ENCODE measurements at regions not wholly inside any gene's neighbourhood (a gene's known extent, or its start where the extent isn't known, plus 50 kb on each side); places are given as distances from the start of the nearest gene placed in this dataset.

GRCh38 chr7:34330308-34330707, 327.7 kb upstream of the NPSR1 start:
- TF ChIP-seq, protein P1, sequence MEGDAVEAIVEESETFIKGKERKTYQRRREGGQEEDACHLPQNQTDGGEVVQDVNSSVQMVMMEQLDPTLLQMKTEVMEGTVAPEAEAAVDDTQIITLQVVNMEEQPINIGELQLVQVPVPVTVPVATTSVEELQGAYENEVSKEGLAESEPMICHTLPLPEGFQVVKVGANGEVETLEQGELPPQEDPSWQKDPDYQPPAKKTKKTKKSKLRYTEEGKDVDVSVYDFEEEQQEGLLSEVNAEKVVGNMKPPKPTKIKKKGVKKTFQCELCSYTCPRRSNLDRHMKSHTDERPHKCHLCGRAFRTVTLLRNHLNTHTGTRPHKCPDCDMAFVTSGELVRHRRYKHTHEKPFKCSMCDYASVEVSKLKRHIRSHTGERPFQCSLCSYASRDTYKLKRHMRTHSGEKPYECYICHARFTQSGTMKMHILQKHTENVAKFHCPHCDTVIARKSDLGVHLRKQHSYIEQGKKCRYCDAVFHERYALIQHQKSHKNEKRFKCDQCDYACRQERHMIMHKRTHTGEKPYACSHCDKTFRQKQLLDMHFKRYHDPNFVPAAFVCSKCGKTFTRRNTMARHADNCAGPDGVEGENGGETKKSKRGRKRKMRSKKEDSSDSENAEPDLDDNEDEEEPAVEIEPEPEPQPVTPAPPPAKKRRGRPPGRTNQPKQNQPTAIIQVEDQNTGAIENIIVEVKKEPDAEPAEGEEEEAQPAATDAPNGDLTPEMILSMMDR (IDR thresholded peaks at IDR 0.05; ENCODE audit: borderline replicate concordance, control extremely low read depth, extremely low read depth, insufficient read depth, missing control alignments), result no peak
- no peak for DNase-seq (ENCODE audit: low spot score)
- in situ Hi-C loops (cut with MboI; ENCODE audit: low sequenced_read_pairs, unreplicated experiment), result no loop called here

- in situ Hi-C loops (cut with MboI; ENCODE audit: low sequenced_read_pairs, unreplicated experiment), result no loop called here
- DNase-seq (ENCODE audit: low spot score), result no peak
Observed at GRCh38 chr7:34331102-34331501, 326.9 kb upstream of the NPSR1 start.

GRCh38 chr7:34332006-34332405, 326.0 kb upstream of the NPSR1 start:
- TF ChIP-seq, protein P1 (IDR thresholded peaks at IDR 0.05; ENCODE audit: borderline replicate concordance, control extremely low read depth, extremely low read depth, insufficient read depth, missing control alignments), result no peak
- in situ Hi-C loops (cut with MboI; ENCODE audit: low sequenced_read_pairs, unreplicated experiment), result no loop called here
- DNase-seq (ENCODE audit: low spot score), result no peak

More at GRCh38 chr7:34331102-34331501, 326.9 kb upstream of the NPSR1 start:
- TF ChIP-seq, protein P1 (IDR thresholded peaks at IDR 0.05; ENCODE audit: borderline replicate concordance, control extremely low read depth, extremely low read depth, insufficient read depth, missing control alignments), result no peak

DNA sequence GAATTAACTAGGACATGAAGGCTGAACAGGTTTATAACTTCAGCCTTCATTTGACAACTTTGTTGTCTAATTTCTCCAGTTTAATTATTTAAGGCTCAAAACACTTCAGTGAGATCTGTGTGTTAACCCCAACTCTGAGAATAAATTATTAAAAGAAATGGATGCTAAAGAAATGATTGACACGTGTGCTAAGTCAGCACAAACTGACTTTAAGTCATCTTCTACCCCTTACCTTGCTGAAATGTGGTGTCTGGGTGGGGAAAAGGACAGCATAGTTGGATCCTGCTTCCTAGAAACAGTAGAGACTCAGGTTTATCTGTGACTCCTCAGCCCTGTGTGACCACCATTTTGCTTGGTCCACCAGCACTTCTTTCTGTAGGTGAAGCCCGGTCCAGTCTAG, 324.8 kb upstream of the NPSR1 start:
- in situ Hi-C loops (cut with MboI; ENCODE audit: low sequenced_read_pairs, unreplicated experiment), result no loop called here
- TF ChIP-seq, protein P1 (IDR thresholded peaks at IDR 0.05; ENCODE audit: borderline replicate concordance, control extremely low read depth, extremely low read depth, insufficient read depth, missing control alignments), result no peak
- DNase-seq (ENCODE audit: low spot score), result no peak

DNA sequence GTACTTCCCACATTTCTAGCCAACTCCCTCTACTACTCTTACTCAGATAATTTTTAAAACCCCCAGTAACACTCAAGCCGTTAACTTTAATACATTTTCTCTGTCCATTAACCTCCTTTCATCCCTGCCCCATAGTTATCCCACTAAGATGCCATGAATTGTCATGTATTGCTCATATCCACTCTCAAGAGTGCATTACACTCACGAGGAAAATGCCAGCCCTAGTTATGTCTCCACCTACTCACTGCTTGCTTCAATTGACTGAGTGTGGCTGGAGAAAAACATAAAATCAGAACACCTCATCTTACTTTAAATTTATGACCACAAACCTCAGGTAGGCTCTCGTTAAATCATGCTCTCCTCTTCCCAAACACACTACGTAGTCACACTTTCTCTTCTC, 324.1 kb upstream of the NPSR1 start:
- DNase-seq (ENCODE audit: low spot score), result no peak
- in situ Hi-C loops (cut with MboI; ENCODE audit: low sequenced_read_pairs, unreplicated experiment), result no loop called here

GRCh38 chr7:34337163-34337562, 320.9 kb upstream of the NPSR1 start:
- TF ChIP-seq, protein P1 (IDR thresholded peaks at IDR 0.05; ENCODE audit: borderline replicate concordance, control extremely low read depth, extremely low read depth, insufficient read depth, missing control alignments), result no peak
- DNase-seq (ENCODE audit: low spot score), result no peak
- in situ Hi-C loops (cut with MboI; ENCODE audit: low sequenced_read_pairs, unreplicated experiment), result no loop called here

More for the DNA sequence above, 324.1 kb upstream of the NPSR1 start:
- TF ChIP-seq, protein P1 (IDR thresholded peaks at IDR 0.05; ENCODE audit: borderline replicate concordance, control extremely low read depth, extremely low read depth, insufficient read depth, missing control alignments), result no peak
